ENCODE measurements at regions not wholly inside any gene's neighbourhood (a gene's known extent, or its start where the extent isn't known, plus 50 kb on each side); places are given as distances from the start of the nearest gene placed in this dataset.

- DNase-seq (ENCODE audit: low spot score) = no peak
Observed at GRCh38 chr5:12248831-12249230, 344.6 kb upstream of the CTNND2 start.

GRCh38 chr5:12246036-12246435 lies 341.8 kb upstream of the CTNND2 start:
- no peak for DNase-seq (ENCODE audit: low spot score)

- DNase-seq (ENCODE audit: low spot score) = no peak
Observed at GRCh38 chr5:12245429-12245828, 341.2 kb upstream of the CTNND2 start.

GRCh38 chr5:12242950-12243888 lies 339.0 kb upstream of the CTNND2 start:
- DNase-seq (ENCODE audit: low spot score) = no peak

- DNase-seq (ENCODE audit: low spot score) = no peak
Observed at GRCh38 chr5:12237837-12238575, 333.8 kb upstream of the CTNND2 start.

- no peak for DNase-seq (ENCODE audit: low spot score)
Observed at GRCh38 chr5:12230659-12231058, 326.4 kb upstream of the CTNND2 start.

- no peak for DNase-seq (ENCODE audit: low spot score)
Observed at GRCh38 chr5:12217039-12217438, 312.8 kb upstream of the CTNND2 start.

GRCh38 chr5:12214267-12215015 lies 310.2 kb upstream of the CTNND2 start:
- DNase-seq (ENCODE audit: low spot score) = no peak

- no peak for DNase-seq (ENCODE audit: low spot score)
Observed at GRCh38 chr5:12208366-12209100, 304.3 kb upstream of the CTNND2 start.

GRCh38 chr5:12204761-12205160 lies 300.5 kb upstream of the CTNND2 start:
- DNase-seq (ENCODE audit: low spot score) = no peak

GRCh38 chr5:12193536-12193935 lies 289.3 kb upstream of the CTNND2 start:
- DNase-seq (ENCODE audit: low spot score) = no peak

GRCh38 chr5:12183003-12183402 lies 278.8 kb upstream of the CTNND2 start:
- DNase-seq (ENCODE audit: low spot score) = no peak

GRCh38 chr5:12177851-12178250 lies 273.6 kb upstream of the CTNND2 start:
- DNase-seq (ENCODE audit: low spot score) = no peak

GRCh38 chr5:12177225-12177624 lies 273.0 kb upstream of the CTNND2 start:
- no peak for DNase-seq (ENCODE audit: low spot score)

GRCh38 chr5:12175914-12176585 lies 271.8 kb upstream of the CTNND2 start:
- DNase-seq (ENCODE audit: low spot score) = no peak

GRCh38 chr5:12174734-12175133 lies 270.5 kb upstream of the CTNND2 start:
- no peak for DNase-seq (ENCODE audit: low spot score)

GRCh38 chr5:12169536-12169935 lies 265.3 kb upstream of the CTNND2 start:
- no peak for DNase-seq (ENCODE audit: low spot score)

GRCh38 chr5:12162863-12163262 lies 258.6 kb upstream of the CTNND2 start:
- no peak for DNase-seq (ENCODE audit: low spot score)

GRCh38 chr5:12147513-12147912 lies 243.3 kb upstream of the CTNND2 start:
- DNase-seq (ENCODE audit: low spot score) = no peak

- DNase-seq (ENCODE audit: low spot score) = no peak
Observed at GRCh38 chr5:12141496-12141895, 237.2 kb upstream of the CTNND2 start.

GRCh38 chr5:12133520-12133919 lies 229.3 kb upstream of the CTNND2 start:
- no peak for DNase-seq (ENCODE audit: low spot score)

All from activated CD4-positive, alpha-beta T cell treated with anti-CD3 and anti-CD28 coated beads, Interleukin-2, Interleukin-4, amounts not matched to agents 100 ng/mL and 50 ng/mL, durations not matched to agents 16 hours and 8 hours (primary cell).